HEK293 (cell line): ENCODE measurements at regions not wholly inside any gene's neighbourhood (a gene's known extent, or its start where the extent isn't known, plus 50 kb on each side); places are given as distances from the start of the nearest gene placed in this dataset.

ENCODE experiments used
- CTCF ChIP-seq: fragments of 450-650 bp; formaldehyde crosslinking; IDR thresholded peaks from 2 replicates; pipeline ENCODE4 v1.5.1; 2016; ENCODE audit warnings: missing biosample characterization, missing genetic modification characterization
- INSM2 ChIP-seq: fragments of 450-650 bp; formaldehyde crosslinking; IDR thresholded peaks from 2 replicates; pipeline ENCODE4 v1.5.1; 2016; ENCODE audit warnings: missing biosample characterization, missing genetic modification characterization
- OVOL3 ChIP-seq: fragments of 450-650 bp; formaldehyde crosslinking; IDR thresholded peaks from 2 replicates; pipeline ENCODE4 v1.5.1; 2016; ENCODE audit warnings: missing biosample characterization, missing genetic modification characterization
- PRDM4 ChIP-seq: fragments of 450-650 bp; formaldehyde crosslinking; IDR thresholded peaks from 2 replicates; pipeline ENCODE4 v1.5.1; 2017; ENCODE audit warnings: missing biosample characterization, missing genetic modification characterization
- ZBTB10 ChIP-seq: fragments of 450-650 bp; formaldehyde crosslinking; IDR thresholded peaks from 2 replicates; pipeline ENCODE4 v1.5.1; 2016; ENCODE audit warnings: missing biosample characterization, missing genetic modification characterization
- ZBTB11 ChIP-seq: fragments of 450-650 bp; formaldehyde crosslinking; conservative IDR thresholded peaks from 2 replicates; pipeline ENCODE4 v1.5.1; 2016; ENCODE audit warnings: low read depth, missing biosample characterization, missing genetic modification characterization
- ZNF146 ChIP-seq: fragments of 450-650 bp; formaldehyde crosslinking; IDR thresholded peaks from 2 replicates; pipeline ENCODE4 v1.5.1; 2016; ENCODE audit warnings: missing biosample characterization, missing genetic modification characterization
- ZNF239 ChIP-seq: fragments of 450-650 bp; formaldehyde crosslinking; IDR thresholded peaks from 2 replicates; pipeline ENCODE4 v1.5.1; 2016; ENCODE audit warnings: missing biosample characterization, missing genetic modification characterization
- ZNF521 ChIP-seq: fragments of 450-650 bp; formaldehyde crosslinking; IDR thresholded peaks from 2 replicates; pipeline ENCODE4 v1.5.1; 2017; ENCODE audit warnings: missing biosample characterization, mild to moderate bottlenecking, missing genetic modification characterization
- ZNF555 ChIP-seq: fragments of 450-650 bp; formaldehyde crosslinking; conservative IDR thresholded peaks from 2 replicates; pipeline ENCODE4 v1.5.1; 2017; ENCODE audit warnings: missing biosample characterization, mild to moderate bottlenecking, missing genetic modification characterization, inconsistent platforms
- ZNF777 ChIP-seq: fragments of 450-650 bp; formaldehyde crosslinking; IDR thresholded peaks from 2 replicates; pipeline ENCODE4 v1.5.1; 2017; ENCODE audit warnings: missing biosample characterization, missing genetic modification characterization, borderline replicate concordance

- TF ChIP-seq ZBTB11 (tag by site-specific recombination) (no peak), CTCF (tag by site-specific recombination) (no peak), ZNF777 (no peak), PRDM4 (tag by site-specific recombination) (no peak), ZBTB10 (tag by site-specific recombination) (no peak), INSM2 (no peak), ZNF239 (no peak), ZNF521 (tag by site-specific recombination) (no peak), OVOL3 (tag by site-specific recombination) (no peak), ZNF555 (tag by site-specific recombination) (no peak), ZNF146 (tag by site-specific recombination) (no peak)
Measured at GRCh38 chr6:48512390-48512789, 401.4 kb upstream of the PTCHD4 start.
